ENCODE measurements at regions not wholly inside any gene's neighbourhood (a gene's known extent, or its start where the extent isn't known, plus 50 kb on each side); places are given as distances from the start of the nearest gene placed in this dataset.

- H3K4me1 ChIP-seq, result no peaks in the 10 kb centered on the region
- DNase-seq, result no peak
- no peak overlapping the region for H3K27ac ChIP-seq
- H3K36me3 ChIP-seq, result no peaks in the 10 kb centered on the region
- no peaks in the 10 kb centered on the region for H3K9me3 ChIP-seq
- peaks cover 0 to 9% of the 10 kb centered on the region in 2 donors for H3K27me3 ChIP-seq
- TF ChIP-seq POLR2A (IDR thresholded peaks at IDR 0.05), result no peak
- TF ChIP-seq CTCF (IDR thresholded peaks at IDR 0.05), result no peak
- H3K4me3 ChIP-seq, result no peak overlapping the region
Observed at GRCh38 chr2:120587997-120588336, 147.7 kb upstream of the GLI2 start.

GRCh38 chr2:120589771-120590608 is 145.7 kb upstream of the GLI2 start:
- H3K4me1 ChIP-seq, result no peaks in the 10 kb centered on the region
- peaks cover 0 to 9% of the 10 kb centered on the region in 2 donors for H3K27me3 ChIP-seq
- no peak overlapping the region for H3K4me3 ChIP-seq
- TF ChIP-seq POLR2A (IDR thresholded peaks at IDR 0.05) (no peak), CTCF (IDR thresholded peaks at IDR 0.05) (no peak)
- no peak overlapping the region for H3K27ac ChIP-seq
- no peak for DNase-seq
- H3K36me3 ChIP-seq, result no peaks in the 10 kb centered on the region
- H3K9me3 ChIP-seq, result no peaks in the 10 kb centered on the region

GRCh38 chr2:120590841-120591240 is 144.8 kb upstream of the GLI2 start:
- Histone ChIP-seq H3K27me3 (peaks cover 0 to 9% of the 10 kb centered on the region in 2 donors), H3K4me1 (no peaks in the 10 kb centered on the region), H3K4me3 (no peak overlapping the region), H3K9me3 (no peaks in the 10 kb centered on the region), H3K36me3 (no peaks in the 10 kb centered on the region), H3K27ac (no peak overlapping the region)
- DNase-seq, result no peak
- TF ChIP-seq POLR2A (IDR thresholded peaks at IDR 0.05) (no peak), CTCF (IDR thresholded peaks at IDR 0.05) (no peak)

GRCh38 chr2:120591572-120591971 is 144.1 kb upstream of the GLI2 start:
- Histone ChIP-seq H3K36me3 (no peaks in the 10 kb centered on the region), H3K27ac (no peak overlapping the region), H3K9me3 (no peaks in the 10 kb centered on the region), H3K4me1 (no peaks in the 10 kb centered on the region), H3K27me3 (peaks cover 0 to 5% of the 10 kb centered on the region in 2 donors), H3K4me3 (no peak overlapping the region)
- TF ChIP-seq CTCF (IDR thresholded peaks at IDR 0.05) (no peak), POLR2A (IDR thresholded peaks at IDR 0.05) (no peak)
- DNase-seq, result no peak

- H3K4me3 ChIP-seq, result no peak overlapping the region
- no peak for DNase-seq
- no peaks in the 10 kb centered on the region for H3K4me1 ChIP-seq
- no peak for TF ChIP-seq POLR2A (IDR thresholded peaks at IDR 0.05)
- no peak for TF ChIP-seq CTCF (IDR thresholded peaks at IDR 0.05)
- no peaks in the 10 kb centered on the region for H3K36me3 ChIP-seq
- no peaks in the 10 kb centered on the region for H3K9me3 ChIP-seq
- H3K27ac ChIP-seq, result no peak overlapping the region
- peaks cover 0 to 5% of the 10 kb centered on the region in 2 donors for H3K27me3 ChIP-seq
Observed at GRCh38 chr2:120592084-120592483, 143.6 kb upstream of the GLI2 start.
